OCI-M2 (cell line): ENCODE measurements at regions not wholly inside any gene's neighbourhood (a gene's known extent, or its start where the extent isn't known, plus 50 kb on each side); places are given as distances from the start of the nearest gene placed in this dataset.

Source experiments
- DNase-seq: peaks from one replicate; lab custom pipeline; 2025; ENCODE audit not compliant: unreplicated experiment; lab: John Stamatoyannopoulos, UW

DNA sequence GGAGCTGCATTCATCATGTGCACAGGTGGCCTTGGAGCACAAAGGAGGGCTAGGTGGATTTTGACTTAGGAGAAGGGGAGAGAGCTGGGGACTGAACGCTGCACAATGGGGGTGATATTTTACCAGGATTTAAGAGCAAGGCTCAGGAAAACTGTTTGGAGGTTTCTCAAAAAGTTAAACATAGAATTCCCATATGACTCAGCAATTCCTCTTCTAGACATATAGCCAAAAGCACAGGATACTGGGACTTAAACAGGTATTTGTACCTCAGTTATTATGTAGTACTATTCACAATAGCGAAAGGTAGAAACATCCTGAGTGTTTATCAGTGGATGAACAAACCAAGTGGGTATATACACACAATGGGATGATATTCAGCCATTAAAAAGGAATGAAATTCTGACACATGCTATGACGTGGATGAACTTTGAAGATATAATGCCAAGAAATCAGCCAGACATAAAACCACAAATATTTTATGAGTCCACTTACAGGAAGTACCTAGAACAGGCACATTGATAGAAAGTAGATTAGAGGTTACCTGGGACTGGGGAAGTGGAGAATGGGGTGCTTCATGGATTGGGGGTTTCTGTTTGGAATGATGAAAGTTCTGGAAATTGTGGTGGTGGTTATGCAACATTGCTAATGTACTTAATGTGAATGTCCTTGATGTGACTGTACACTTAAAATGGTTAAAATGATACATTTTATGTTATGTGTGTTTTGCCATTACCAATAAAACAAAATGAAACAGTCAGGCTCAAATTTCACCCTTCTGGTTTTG is 216.9 kb downstream of the HAUS1 start:
- DNase-seq: no peak

DNA sequence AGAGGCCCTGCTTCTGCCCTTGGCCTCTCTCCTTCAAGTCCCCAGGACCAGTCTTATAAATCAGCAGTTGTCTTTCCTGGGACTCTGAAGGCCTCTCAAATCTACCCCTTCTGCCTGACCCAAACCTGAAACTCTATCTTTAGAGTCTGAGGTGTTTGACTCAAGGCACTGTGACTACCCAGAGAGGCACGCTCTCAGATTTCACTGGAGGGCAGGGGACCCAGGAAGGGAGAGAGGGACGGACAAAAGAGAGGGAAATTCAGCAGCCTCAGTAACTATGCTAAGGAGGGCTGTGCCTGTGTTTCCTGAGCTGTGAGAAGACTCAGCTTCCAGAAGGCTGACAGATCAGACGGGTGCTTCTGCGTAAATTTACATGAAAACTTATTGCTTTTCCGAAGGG is 217.8 kb downstream of the HAUS1 start:
- DNase-seq: no peak

DNA sequence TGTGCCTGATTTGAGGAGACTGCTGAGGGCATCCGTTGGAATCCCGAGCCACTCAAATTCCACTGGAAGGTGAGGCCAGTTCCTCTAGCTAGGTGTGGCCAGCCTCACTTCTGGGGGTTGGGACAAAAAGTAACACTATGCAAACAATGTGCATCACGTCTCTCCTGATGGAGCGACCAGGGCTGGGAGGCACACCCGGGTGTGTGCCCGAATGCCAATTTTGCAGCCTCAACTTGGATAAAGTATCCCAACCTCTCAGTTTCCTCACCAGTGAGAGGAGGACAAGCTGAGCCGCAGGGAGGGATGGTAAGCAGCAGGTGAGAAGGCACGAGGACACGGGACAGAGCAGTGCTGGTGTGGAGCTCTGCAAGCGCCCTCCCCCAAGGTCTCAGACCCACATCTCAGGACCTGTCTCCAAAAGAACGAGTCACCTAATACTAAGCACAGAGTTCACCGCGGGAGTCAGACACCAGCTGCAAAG is 218.3 kb downstream of the HAUS1 start:
- no peak for DNase-seq

DNA sequence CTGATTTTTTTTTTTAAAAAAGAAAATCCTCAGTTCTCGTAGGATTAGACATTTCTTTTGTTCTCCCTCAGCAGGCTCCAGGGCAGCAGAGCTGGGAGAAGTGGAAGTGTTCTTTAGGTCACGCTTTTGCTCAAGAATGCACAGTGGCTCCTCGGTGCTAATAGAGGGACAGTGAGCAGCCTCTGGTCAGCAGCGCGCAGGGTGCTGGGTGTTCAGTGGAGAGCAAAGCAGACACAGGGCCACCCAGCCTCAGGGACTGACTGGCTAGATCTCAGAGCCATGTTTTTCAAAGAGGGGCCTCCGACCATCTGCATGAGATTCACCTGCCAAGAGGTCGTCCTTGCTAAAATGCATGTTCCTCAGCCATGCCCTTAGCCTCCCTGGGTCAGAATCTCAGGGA is 218.8 kb downstream of the HAUS1 start:
- no peak for DNase-seq

DNA sequence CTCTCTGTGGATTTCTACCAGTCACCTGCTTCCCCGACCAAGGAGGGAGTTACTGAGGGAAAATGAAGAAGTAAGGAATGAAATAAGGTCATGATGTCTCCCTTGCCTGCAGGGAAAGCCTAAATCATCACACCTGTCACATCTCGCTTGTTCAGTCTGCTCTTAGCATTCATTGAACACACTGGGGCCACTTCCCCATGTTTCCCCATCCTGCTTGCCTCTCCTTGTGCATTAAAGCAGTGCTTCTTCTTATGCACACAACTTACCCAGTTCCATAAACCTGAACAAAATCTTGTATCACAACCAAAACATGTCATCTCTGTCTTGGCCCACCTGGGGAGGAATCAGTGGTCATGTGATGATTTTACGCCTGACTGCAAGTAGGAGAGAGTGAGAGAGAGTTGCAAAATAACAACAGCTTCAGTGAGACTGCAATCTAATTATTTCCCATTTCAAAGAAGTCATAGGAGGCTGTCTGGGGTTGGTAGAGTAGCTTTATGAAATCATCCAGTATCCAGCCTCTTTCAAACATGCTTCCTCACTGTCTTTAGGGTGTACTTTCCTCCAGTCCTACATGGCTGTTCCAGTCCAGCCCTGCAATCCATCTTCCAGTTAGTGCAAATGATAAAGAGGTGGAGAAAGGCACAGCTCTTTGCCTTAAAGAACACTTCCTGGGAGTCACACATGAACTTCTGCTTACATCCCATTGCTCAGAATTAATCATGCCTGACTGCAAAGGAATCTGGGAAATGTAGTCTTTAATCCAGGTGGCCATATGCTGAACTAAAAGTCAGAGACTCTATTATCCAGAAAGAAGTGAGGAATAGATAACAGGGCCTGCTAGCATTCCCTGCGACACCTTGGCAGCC is 220.1 kb downstream of the HAUS1 start:
- no peak for DNase-seq

DNA sequence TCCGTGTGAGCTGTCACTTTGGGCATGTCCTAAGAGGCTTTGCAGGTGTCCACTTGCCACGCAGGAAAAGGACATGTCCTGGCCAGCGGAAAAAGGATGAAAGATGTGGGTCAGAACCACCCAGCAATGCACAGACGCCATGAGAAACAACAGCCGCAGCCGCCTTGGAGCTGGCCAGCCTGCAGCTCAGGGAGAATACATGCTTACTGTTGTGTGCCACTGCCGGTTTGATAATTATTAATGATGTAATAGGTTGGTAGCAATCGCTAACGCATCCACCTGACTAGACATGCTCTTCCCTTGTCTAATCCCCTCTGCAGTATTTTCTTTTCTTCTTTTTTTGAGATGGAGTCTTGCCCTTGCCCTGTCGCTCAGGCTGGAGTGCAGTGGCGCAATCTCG is 221.7 kb downstream of the HAUS1 start:
- no peak for DNase-seq

DNA sequence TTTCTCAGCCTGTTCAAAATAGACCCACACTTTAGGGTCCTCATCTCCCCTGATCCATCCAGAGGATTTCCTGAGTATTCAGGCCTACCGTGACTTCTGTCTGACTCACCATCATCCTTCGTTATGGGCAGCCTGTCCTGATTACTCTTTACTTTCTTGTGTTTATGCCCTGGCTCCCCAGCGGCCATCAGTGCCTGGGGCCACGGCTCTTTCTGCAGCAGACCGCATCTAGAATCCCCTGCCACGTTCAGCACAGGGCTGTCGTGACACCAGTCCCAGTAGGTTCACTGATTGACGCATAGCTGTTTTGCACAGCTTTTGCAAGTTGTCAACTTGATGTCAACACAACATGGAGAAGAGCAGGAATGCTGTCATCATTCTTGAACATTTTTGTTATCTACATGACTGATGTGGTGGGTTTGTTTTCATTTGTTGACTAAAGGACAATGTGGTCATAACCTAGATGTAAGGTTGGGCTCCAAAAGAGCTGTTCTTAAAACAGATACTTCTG is 225.6 kb downstream of the HAUS1 start:
- DNase-seq: no peak

DNA sequence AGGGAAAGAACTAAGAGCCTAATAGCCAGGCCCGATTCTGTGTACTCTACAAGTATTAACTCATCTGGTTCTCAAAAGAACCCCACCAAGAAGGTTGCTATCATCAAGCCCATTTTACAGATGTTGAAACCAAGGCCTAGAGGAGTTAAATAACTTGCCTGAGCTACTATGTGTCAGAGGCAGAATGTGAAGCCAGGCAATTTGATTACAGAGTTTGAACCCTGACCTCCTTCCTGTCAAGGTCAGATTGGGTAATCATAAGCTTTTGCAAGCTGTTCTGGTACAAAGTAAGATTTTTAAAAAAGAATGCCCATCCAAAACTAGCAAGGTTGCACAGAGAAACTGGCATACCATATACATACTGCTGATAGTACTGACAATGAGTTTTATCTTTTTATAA is 227.1 kb downstream of the HAUS1 start:
- DNase-seq: no peak

DNA sequence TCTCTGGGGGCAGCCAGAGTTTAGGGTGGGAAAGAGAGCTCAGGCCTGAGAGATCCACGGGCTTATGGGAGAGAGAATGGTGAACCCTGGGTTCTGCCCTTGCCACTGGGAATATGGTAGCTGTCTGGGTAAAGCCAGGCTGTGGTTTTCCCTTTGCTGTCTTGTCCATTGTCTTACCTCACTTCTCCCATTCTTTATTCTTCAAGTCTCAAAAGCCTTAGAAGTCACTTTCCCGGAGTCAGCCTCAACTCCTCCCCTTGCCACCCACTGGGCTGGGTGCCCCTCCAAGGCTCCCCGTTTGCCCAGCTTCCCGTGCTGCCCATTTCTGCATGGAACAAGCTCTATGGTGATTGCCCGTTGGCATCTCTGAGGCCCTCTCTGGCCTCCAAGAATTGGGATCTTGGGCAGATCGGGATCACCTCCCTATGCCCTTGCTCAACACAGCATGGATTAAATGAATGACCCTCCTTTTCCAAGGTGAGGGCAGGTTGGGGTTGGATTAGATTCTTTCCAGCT is 228.2 kb downstream of the HAUS1 start:
- DNase-seq: no peak

DNA sequence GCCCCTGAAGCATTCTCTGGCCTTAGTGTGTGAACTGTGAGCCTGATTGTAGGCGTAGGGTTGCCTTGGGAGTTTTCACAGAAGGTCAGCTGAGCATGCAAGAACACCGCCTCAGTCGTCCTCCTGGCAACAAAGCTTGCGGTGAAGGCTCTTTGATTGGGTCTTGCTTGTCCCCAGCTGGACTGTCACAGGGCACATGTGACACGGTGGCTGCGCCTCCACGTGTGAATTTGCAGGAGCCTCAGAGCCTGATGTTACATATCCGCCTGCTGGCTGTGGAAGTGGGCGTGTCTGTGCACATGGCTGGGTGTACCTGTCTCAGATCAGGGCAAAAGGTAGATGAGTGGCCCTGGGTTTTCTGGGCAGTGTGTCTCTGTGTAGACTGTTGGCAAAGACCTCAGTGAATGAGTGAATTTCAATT is 228.7 kb downstream of the HAUS1 start:
- no peak for DNase-seq

DNA sequence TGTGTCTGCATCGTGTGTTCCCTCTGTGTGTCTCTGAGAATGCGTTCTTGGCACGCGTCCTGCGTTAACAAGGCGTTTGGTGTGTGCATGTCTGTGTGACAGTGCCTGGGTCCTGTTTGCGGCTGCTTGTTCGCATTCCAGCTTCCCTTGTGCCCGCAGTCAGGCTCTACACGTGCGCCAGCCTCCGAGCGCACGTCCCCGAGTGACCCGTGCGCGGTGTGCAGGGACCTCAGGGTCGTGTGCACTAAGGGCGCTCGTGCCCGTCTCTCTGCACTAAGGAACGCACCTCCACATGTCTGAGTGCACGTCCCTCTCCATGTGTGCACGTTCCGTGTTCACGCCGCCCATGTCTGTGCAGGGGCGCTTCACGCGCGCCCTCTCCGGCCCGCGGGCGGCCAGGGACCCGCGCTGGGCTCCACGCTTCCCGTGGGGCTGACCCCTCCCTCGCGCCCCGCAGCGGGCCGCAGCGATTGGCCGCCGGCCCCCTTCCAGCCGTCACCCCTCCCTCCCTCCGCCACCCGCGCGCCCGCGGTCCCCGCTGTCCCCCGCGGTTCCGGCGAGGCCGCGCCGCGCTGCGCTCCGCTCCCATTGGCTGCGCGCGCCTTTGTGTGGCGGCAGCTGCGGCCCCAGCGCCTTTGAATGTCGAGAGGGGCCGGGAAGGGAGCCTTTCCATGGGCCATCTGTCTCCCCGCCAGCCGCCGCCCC is 229.4 kb downstream of the HAUS1 start:
- DNase-seq: no peak

DNA sequence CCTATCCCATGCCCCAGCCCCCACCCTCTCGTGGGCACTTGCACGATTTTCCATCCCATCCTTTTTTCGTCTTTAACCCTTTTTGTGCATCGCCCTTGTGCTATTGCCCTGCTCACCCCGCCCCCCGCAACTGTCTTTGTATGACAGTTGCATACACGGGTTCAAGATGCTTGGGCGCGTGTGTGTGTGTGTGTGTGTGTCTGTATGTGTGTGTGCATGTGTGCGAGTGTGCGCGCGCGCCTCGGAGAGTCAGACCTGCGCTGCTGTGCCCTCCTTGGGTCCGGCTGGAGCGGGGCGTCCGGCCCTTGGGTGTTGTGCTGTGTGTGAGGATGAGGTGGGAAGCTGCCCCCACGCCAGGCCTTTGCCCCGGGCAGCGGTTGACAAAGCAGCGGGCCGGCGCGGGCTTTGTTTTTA is 230.7 kb downstream of the HAUS1 start:
- DNase-seq: no peak

DNA sequence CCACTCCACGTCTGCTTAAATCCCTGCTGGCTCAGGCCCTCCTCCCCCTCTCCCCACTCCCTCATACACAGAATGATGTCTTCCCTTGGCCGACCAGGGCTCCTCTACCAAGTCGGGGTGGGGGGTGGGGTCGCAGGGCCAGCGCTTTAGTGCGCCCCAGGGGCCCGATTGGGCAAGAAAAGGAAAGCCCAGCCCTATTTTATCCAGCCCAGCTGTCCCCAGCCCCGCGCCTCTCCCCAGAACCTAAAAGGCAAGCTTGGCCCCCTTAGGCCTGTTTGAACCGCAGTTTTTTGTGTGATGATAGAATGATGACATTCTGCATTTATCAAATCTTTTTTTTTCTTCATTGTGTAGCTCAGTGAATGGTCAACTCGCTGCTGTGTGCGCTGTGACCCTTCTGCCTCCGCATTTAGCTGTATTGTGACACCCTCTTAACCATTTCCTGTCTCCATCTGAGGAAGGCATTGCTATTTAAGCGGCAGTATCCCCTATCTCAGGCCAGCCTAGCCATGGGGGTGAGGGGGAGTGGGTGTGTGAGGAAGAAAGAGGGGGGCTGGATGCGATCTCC is 231.4 kb downstream of the HAUS1 start:
- DNase-seq: no peak

DNA sequence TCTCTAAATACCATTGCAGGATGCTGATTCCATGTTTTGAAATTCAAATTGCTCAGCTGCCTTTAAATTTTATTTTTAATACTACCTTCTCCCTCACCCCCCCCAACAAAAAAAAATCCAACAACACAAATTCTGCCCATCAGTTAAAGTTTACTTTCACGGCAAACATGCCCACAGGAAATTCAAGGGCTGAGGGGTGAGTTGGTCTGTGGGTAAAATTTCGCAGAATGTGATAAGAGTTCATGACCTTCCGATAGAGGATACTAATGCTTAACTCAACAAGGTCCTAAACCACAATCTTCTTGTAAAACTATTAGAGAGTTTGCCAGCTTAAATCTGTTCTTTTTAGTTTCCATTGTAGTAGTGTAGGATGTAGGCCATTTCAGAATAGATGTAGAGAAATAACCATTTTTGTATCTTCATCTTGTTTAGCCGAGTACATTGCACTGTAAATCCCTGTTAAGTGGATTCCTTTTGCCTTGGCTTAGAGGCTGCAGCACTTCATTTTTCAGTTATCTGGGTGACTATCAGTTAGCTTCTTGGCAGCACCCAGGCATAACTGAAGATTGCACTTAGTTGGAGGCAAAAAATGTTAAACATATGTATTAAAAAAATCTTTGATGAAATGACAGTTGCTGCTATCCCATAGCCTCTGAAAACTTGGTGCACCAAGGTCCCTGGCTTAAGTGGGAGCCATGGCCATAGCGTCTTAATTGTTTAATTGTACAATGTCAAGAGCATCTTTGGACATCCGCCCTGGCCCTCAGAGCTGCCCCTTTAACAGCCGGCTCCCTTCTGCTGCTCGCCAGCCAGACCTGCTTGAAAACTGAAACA is 232.3 kb downstream of the HAUS1 start:
- DNase-seq: no peak

DNA sequence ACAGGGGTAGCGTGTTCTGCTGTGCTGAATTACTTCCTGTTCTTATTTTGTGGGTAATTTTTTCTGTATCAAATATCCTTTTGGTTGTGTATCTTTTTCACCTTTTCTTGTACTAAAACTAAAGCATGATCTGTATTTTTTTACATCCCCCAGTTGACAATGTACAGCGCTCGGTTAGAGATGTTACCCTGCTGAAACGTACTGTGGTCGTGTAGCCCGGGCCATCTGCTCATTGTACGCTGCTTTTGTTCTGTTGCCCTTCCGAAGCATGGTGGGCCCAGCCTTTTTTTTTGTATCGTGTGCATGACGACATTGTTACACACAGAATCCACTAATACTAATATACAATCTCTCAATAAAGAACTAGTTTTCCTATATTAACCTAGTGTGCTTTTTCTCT is 233.1 kb downstream of the HAUS1 start:
- DNase-seq: no peak

DNA sequence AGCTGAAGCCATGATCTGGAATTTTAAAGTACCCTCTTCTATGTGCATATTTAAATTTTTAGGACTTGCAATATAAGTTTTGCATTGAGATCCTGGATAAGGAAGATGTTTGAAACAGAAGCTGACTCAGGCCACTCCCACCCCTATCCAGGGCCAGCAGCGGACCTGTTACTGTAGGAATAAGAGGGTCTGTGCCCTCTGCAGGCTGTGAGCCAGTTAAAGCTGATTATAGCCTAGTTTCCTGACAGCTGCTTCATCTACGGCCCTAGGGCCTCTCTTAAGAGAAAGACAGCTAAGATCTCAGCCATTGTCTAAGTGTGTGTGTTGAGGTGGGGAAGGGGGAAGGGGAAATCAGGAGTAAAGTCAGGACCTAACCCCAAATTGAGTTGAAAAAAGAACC is 234.0 kb downstream of the HAUS1 start:
- no peak for DNase-seq

DNA sequence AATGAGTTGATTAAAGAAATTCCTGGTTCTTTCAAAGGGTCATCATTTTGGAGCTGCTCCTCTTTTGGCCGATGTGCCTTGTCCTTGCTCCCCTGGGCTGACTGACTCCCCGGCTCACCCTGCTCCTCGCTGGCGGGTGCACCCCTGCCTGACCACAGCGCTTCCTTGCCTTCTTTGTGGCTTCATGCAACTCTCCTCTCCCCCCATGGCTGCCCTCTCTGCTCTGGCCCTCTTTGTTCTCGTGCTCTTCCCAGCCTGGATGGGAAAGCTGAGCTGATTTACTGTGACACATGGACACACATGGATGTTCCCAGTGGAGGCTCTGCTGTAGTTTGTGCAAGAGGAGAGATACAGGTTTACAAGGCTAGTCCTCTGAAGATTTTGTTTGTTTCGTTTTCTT is 234.6 kb downstream of the HAUS1 start:
- no peak for DNase-seq

DNA sequence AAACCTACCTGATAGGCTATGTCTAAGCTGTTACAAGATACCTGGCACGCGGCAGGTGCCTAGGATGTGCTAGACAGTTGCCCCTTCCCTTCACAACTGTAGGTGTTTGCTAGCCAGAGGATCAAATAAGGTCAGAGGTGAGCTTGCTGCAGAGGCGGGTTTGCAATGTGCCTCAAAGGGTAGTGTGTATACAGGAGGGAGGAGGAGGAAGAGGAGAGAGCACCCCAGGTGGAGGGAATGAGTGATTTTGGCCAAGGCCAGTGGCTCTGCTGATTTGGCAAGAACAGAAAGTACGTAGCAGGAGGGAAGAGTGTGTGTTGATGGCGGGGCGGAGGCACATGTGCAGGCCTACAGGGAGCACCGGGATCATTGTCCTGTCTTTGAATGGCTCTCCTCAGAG is 236.5 kb downstream of the HAUS1 start:
- DNase-seq: no peak

DNA sequence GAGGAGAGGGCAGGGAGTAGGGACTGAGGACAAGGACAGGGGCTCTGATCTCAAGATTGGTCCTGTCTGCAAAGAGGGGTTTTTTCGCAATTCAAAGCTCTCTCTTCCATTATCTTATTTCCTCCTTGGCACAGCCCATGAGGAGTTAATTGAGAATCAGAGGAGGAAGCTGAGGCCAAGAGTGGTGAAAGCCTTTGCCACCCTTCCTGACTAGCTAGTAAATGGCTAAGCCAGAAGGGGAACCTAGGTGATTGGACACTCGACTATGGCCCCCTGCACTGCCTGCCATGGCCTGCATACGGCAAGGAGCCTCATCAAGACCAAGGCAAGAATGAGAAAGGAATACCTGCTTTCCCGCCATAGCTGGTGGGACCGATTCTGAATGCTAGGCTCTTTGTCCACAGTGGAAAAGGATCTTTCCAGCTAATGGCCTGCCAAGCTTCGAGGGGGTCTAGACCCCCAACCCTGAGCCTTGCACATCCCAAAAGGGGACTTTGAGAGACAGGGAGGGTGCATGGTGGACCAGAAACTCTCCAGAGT is 237.9 kb downstream of the HAUS1 start:
- no peak for DNase-seq

DNA sequence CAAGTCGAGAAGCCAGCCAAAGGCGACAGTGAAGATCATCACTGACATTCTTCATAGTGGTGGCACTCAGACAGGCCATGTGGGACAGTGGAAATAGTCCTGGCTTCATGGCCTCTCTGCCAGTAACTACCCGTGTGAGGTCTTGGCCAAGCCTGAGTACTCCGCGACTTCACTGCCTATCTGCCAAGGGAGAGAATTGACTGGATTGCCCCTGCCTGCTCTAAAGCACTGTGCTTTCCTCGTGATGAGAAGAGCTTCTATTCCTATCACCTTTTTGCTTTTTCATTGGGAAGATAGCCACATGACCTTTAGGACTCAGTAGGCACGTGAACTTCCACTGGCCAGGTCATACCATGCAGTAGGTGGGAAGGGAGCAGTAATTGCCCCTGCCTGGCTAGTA is 239.3 kb downstream of the HAUS1 start:
- DNase-seq: no peak
